ENCODE measurements at regions not wholly inside any gene's neighbourhood (a gene's known extent, or its start where the extent isn't known, plus 50 kb on each side); places are given as distances from the start of the nearest gene placed in this dataset.
"Not testable (repeated sequence)": the region's sequence is repeated elsewhere in the genome, so short reads cannot be mapped to it uniquely, and the experiment has no call there.

DNA sequence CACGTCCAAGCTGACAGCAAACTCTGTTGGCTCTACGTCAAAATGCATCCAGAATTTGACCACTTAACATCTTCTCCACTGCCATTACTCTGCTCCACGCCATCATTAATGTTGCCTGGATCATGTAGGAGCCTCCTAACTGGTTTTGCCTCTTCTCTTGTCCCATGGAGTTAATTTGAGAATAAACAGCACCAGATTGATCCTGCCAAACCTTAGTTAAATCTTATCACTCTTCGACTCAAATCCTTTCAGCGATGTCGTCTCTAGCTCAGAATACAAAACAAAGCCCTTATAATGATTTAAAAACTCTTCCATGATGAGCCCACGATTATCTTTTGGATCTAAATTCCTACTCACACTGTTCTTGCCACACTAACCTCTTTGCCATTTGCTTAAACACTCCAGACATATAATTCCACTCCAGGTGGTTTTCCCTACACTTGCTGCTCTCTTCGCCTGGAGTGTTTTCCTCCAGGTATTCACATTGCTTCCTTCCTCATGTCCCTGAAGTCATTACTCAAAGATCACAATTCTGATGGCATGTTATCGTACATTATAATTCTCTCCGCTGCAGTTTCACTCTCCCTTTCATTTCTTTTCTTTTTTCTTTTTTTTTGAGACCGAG is 90.7 kb upstream of the KCNK2 start:
- DNase-seq: no peak

DNA sequence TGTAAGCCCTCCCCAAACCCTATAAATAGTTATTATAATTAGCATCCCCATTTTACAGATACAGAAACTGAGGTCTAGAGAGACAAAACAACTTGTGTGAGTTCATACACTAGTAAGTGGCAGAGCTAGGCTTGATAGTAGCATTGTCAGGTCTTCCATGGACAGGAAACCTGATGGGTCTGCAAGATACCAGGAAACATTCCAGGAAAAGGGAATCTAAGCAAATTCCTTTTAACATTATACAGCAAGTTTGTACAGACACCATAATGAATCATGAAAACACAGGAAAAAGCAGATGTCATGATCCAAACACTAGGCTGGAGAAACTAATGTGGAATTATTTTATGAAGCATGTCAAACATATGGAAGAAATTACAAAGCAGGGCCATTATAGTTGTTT is 89.1 kb upstream of the KCNK2 start:
- DNase-seq: no peak

DNA sequence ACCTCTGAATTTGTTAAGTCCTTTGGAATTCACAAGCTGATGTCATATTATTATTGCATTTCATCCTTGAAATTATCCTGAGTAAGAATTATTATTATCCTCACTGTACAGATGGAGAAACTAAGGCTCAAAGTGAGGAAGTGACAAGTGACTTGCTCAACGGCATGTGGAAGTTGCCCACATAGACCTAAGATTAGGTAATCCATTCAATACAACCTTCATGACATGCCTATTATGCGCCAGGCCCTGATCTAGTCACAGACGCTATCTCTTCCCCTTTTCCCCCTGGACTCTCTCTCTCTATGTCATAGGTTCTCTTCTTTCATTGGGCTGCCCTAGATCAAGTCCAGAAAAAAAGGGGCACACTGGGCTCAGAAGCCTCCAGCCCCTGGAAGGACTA is 84.9 kb upstream of the KCNK2 start:
- no peak for DNase-seq

DNA sequence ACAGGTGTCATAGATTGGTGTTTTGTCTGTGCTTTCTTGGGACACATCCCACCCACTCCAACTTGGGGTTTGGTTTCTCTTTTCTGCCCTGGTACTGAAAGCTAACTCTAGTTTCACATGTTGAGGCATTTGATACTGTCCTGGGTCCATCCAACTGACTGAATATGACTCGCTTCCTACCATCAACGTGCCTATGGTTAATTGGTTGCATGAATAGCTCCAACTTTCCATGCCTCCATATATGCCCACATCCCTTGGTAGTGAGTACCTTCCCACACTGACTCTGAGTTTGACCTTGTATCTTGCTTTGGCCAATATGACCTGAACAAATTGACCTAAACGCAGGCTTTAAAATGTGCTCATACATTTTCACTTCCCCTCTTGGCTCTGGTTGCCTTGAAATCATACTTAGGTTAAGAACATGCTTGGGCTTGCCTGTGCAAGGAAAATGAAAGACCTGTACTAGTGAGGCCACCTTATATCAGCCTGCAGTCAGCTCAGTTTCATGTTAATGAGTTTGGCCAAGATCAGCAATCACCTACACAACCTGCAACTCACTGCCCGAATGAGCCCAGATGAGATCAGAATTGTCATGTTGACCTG is 81.0 kb upstream of the KCNK2 start:
- DNase-seq: no peak

DNA sequence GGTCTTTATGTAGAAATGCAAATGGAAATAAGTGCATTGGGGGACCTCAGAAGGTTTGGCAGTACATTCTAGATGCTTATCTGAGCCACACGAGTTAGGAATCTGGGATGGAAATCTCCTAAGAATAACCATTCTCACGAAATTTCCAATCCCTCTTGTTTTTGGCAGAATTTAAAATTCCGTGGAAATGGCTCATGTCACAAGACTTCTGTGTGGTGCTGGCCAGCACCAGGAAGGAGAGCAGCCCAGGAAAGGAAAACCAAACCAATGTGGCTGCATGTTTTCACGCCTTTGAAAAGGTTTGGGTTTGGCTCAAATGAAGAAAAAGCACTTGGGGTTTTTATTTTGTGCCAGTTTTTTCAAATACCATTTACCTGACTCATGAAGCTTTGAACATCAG is 80.1 kb upstream of the KCNK2 start:
- DNase-seq: no peak

DNA sequence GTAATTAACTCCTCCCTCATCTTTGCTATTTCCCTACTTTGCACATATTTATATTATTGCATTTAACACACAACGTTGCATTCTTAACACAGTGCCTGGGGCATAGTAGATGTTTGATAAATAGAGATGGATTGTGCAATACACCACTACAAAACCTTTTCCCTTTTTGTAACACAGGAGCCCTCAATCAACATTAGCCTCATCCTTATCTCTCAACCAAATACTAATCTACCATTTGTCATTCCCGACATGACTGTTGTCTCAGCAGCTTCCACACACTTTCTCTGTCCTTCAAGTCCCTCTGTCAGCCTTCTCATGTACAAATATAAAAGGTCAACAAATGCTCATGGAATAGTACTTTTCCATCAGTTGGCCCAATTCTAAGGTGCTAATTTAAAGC is 78.9 kb upstream of the KCNK2 start:
- no peak for DNase-seq

DNA sequence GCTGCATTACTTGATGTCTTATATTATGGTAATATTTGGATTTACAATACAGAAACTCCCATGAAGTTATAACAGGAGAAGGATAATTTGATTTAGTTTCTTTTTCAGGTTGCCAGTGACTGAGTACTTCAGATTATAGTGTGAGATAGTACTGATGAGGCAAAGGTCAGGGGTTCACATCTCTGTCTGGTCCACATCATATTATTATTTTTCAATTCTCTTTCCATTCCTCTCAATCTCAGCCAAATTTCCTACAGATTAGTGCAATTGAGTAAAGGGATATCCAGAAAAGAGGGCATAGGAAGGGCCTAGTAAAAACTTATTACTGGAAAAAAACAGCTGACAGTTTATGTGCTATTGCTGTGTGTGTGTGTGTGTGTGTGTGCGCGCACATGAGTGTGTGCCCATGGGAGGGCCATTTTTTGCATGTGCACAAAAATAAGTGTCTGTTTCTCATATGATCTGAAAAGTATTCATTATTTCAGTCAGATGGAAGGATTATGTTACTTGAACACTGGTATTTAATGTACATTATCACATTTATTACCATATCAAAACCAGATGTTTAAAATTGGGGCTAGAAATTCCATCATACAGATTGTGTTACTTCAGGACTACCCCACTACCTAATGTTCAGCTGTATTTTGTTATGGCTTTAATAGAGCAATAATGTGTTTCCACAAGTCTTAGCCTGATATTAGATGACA is 78.3 kb upstream of the KCNK2 start:
- DNase-seq: no peak

DNA sequence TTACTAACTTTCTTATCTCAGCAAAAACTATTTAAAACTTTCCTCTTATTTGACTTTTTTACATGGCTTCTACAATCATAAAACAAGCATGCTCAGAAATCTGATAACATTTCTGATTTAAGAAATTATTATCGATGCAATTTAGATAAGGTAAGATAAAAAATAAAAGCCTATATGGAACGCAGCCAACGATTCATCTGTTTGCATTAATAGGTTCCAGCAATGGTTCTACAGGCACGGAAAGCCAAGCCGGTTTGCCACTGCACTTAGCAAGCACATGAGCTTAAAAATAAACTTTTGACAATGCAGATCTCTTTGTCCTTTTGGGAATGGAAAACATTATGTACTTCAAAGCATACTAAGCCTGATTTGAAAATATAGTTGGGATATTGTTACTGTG is 77.5 kb upstream of the KCNK2 start:
- DNase-seq: no peak

DNA sequence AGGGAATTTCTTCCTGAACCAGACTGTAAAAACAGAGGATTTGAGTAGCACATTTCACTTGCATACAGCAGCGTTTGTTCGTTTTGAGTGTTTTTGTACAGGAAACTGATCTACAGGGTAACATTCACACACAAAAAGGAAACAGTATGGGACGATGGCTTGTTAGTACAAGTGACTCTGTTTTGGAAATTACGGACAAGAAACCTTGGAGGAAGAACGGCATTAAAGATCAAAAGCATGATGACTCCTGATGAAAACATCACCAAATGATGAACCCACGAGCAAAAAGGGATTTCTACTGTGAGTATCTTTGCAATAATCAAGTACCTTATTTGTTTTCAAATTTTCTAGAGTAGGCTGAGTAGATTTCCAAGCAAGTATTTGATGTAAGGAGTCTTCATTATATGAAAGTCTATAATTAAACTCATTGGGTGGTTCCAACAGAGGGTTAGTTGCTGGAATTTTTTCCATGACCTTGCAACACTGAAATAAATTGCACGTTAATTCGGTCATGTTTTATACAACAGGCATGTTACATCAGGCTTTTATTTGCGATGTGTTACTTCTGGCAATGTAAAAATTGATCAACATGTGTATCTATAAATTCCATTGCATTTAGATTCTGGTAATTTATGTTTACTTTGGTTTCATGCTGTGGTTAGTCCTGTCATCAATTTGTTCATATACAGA is 76.7 kb upstream of the KCNK2 start:
- DNase-seq: no peak

DNA sequence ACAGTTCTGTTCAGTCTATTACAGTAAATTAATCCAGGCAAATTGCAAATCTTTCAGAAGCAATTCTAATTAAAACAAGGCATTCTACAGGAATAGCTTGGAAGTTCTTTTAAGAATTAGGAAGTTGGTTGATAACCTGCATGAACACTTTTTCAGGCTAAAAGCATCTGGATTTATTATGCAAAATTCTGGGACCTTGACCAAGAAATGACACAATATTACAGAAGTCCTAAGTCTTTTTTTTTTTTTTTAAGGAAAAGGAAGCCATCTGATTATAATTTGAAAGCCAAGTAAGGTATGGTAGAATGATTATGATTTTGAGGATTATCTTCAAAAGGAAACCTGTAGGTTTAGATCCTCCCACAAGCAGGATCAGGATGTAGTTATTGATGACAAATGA is 74.7 kb upstream of the KCNK2 start:
- no peak for DNase-seq

DNA sequence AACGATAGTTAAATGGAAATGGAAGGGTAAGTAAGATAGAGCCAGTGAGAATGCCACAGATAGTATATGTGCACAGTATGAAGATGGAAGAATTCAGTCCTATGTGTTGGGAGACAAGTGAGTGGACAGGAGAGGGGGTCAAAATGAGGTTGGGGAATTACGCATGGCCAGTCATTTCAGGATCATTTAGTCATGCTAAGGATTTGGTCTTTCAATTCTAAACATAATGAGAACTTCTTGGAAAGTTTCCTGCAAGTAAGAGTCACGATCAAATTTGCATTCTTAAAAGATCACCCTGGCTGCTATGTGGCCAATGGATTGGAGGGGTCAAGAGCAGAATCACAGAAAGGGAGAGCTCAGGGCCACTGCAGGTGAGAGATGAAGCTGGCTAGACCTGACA is 64.0 kb upstream of the KCNK2 start:
- no peak for DNase-seq

DNA sequence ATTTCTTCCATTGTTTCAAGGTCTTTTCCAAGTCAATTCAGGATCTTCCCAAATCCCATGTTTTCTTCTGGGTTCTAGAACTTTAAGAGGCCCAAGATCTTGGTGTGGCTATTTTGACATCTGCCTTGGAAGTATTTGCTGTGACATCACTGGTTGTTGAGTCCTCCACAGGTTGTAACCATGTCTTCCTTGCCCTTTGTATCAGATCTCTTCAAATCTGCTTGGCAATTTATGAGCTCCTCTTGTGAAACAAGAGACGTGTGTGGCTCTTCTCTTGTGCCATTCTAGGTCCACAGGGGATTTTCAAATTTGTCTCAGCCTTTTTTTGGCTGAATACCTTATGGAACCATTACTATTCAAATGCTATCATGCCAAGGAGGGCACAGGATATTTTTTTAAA is 60.3 kb upstream of the KCNK2 start:
- no peak for DNase-seq

DNA sequence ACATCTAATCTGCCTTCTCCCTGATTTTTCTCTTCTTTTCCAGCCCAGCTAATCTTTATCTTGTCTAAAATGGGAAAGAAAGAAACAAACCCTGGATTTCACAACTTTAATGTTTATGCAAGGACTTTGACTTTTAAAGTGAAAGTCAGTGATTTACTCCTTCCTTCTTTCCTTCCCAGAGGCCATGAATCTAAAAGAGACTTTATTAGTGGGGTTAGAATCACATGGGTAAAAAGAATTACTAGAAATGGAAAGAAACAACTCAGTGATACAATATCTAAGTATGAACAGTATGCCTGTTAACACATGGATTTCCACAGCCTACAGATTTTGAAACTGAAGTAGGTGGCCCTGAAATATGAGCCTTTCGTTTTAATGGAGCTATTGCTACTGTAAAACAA is 59.8 kb upstream of the KCNK2 start:
- no peak for DNase-seq

DNA sequence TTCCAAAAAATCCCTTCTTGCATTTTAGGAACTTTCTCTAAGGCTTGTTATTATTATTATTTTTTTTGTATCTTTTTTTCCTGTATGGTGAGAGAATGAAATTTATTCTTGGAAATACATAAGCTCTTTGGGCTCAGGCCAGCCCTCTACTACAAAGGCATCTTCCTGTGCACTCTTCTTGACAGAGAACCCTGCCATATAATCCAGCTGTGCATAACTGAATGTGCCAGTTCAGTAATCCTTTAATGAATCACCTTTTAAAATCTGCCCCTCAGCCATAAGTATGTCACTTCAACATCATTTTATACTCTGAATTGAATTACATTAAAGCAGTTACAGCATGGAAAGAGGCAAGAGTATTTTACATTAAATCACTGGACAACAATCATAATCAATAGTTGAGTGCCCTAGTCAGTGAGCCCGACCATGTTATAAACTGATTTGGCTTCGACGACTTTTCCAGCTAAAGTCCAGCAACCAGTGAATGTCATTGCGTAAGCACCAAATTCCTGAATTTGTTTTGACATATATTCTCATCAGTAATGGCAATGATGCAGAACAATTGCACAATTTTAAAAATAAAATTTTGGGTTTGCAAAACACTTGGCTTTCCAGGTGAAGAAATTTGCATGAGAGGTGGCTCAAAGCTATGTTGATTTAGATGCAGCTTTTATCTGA is 59.2 kb upstream of the KCNK2 start:
- no peak for DNase-seq

DNA sequence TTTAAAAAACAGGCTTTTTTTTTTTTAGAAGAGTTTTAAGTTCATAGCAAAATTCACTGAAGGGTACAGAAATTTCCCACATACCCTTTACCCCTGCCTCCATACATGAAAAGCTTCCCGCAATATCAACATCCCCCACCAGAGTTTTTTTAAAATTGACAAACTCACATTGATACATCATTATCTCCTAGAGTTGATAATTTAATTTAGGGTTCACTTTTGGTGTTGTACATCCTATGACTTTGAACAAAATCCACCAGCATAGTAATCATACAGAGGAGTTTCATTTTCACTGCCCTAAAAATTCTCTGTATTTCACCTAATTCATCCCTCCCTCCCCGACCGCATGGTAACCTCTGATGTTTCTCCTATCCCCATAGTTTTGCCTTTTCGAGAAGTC is 53.6 kb upstream of the KCNK2 start:
- no peak for DNase-seq

DNA sequence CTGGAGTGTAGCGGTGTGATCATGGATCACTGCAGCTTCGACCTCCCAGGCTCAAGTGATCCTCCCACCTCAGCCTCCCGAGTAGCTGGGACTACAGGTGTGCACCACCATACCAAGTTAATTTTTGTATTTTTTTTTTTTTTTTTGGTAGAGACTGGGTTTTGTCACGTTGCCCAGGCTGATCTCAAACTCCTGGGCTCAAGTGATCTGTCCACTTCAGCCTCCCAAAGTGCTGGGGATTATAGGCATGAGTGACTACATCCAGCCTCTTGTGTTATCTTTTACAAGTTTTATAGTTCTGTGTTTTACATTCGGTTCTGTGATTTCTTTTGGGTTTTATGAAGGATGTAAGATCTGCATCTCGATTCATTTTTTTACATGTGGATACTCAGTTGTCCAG is 52.0 kb upstream of the KCNK2 start:
- DNase-seq: not testable (repeated sequence)

DNA sequence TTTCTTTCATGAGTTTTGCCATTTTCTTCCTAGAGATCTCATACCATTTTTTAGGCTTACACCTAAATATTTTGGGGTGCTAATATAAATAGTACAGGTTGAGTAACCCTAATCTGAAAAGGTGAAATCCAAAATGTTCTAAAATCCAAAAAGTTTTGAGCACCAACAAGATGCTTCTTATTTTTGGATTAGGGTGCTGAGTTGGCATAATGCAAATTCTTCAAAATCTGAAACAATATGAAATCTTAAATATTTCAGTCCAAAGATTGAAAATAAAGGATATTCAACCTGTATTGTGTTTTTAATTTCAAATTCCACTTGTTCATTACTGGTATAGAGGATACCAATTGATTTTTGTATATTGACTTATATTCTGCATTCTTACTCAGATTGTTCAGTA is 51.1 kb upstream of the KCNK2 start:
- DNase-seq: no peak

Measured in SW 1271 (cell line).